ENCODE measurements at regions not wholly inside any gene's neighbourhood (a gene's known extent, or its start where the extent isn't known, plus 50 kb on each side); places are given as distances from the start of the nearest gene placed in this dataset.
"Not testable (repeated sequence)": the region's sequence is repeated elsewhere in the genome, so short reads cannot be mapped to it uniquely, and the experiment has no call there.

DNA sequence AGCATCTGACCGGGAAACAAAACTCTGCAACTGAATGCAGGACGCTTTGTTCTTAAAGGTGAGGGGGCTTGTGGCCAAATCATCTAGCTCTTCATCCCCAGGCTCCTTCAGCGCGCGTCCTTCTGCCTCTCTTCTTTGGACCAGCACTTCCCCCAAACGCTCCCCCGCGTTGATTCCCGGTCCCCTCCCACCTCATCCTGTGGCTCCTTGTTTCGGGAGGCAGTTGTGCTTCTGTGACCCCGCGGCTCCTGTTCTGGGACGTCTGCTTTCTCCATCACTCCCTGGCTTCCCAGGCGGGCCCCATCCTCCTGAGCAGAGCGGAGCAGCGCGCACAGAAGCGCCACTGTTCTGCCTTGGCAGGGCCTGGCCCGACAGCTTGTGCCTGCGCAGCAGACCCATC is 109.7 kb upstream of the ZNG1E start:
- in situ Hi-C loops (cut with HindIII; ENCODE audit: low pct_ligation_motif_present, low pct_unique_long_range_greater_than_20kb, low sequenced_read_pairs); DNase-seq: not testable (repeated sequence)

GRCh38 chr9:65519018-65519417 is 156.7 kb upstream of the ZNG1E start:
- in situ Hi-C loops (cut with HindIII; ENCODE audit: low pct_ligation_motif_present, low pct_unique_long_range_greater_than_20kb, low sequenced_read_pairs); DNase-seq: not testable (repeated sequence)

DNA sequence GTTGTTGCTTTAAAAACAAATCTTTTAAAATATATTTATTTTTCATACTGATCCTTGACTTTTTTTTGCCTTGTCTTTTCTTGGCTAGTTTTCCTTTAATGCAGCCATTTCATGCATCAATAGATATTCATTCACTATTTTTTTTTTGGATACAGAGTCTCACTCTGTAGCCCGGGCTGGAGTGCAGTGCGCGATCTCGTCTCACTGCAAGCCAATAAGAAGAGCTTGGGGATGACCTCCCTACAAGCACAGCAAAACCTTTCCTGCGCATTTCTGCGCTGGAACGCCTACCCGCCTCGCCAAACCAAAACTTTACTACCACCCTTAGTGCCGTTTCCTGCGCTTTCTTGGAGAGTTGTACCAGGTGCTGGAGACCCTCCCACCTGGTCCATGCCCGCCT is 161.3 kb upstream of the ZNG1E start:
- DNase-seq; in situ Hi-C loops (cut with HindIII; ENCODE audit: low pct_ligation_motif_present, low pct_unique_long_range_greater_than_20kb, low sequenced_read_pairs): not testable (repeated sequence)

- DNase-seq; in situ Hi-C loops (cut with HindIII; ENCODE audit: low pct_ligation_motif_present, low pct_unique_long_range_greater_than_20kb, low sequenced_read_pairs): not testable (repeated sequence)
Measured at GRCh38 chr9:65507897-65508296, 167.8 kb upstream of the ZNG1E start.

- in situ Hi-C loops (cut with HindIII; ENCODE audit: low pct_ligation_motif_present, low pct_unique_long_range_greater_than_20kb, low sequenced_read_pairs); DNase-seq: not testable (repeated sequence)
Measured at GRCh38 chr9:65504686-65505085, 171.0 kb upstream of the ZNG1E start.

DNA sequence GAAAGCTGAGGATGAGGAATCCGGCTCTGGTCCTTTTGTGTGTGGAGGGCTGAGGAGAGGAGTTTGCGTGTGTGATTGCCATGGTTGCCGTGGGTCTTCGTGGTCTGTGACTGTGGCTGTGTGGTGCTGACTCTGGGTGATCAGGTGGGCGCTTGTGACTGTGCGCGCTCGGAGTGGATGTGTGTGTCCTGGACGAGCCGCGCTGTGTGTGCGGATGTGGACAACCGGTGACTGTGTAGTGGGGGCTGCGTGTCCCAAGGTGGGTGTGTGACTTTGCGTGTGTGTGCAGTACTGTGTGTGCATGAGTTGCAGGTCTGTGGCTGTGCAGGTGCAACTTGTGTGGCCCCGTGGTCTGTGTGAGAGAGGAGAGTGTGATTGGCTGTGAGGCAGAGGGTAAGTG is 172.0 kb upstream of the ZNG1E start:
- in situ Hi-C loops (cut with HindIII; ENCODE audit: low pct_ligation_motif_present, low pct_unique_long_range_greater_than_20kb, low sequenced_read_pairs); DNase-seq: not testable (repeated sequence)

GRCh38 chr9:65482890-65483289 is 192.8 kb upstream of the ZNG1E start:
- DNase-seq; in situ Hi-C loops (cut with HindIII; ENCODE audit: low pct_ligation_motif_present, low pct_unique_long_range_greater_than_20kb, low sequenced_read_pairs): not testable (repeated sequence)

DNA sequence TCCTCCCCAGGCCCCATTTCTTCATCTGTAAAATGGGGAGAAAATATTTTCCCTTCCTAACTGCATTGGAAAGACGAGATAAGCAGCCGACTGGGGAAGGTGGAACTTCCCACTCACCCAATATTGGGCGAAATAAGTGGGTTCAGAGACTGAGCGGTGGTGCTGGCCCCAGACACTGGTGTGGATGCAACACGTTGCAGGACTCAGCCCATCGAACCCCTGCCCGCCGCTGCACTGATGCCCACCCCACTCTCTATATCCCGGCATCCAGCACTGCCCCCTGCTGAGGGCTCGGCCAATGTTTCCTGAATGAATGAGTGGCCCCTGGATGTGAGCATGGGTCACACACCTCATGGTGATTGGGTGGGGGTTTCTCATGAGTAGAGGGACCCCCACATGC is 194.4 kb upstream of the ZNG1E start:
- in situ Hi-C loops (cut with HindIII; ENCODE audit: low pct_ligation_motif_present, low pct_unique_long_range_greater_than_20kb, low sequenced_read_pairs); DNase-seq: not testable (repeated sequence)

DNA sequence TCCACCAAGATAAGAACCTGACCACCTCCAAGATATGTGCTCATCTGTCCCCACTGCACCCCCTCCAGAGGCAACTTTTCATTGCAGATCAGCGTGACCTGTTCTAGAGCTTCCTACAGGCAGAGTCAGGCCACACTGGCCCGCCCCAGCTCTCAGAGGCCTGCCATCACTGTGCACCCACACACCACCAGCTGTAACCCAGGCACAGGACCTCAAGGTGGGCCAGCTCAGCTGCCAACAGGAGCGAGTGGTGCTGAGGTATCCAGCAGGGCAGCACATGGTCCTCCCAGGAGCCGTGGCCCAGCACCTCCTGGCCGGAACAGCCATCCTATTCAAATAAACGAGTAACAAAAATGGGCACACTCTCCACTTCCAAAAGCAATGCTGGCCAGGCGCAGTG is 189.9 kb upstream of the FOXD4L5 start:
- DNase-seq; in situ Hi-C loops (cut with HindIII; ENCODE audit: low pct_ligation_motif_present, low pct_unique_long_range_greater_than_20kb, low sequenced_read_pairs): not testable (repeated sequence)

DNA sequence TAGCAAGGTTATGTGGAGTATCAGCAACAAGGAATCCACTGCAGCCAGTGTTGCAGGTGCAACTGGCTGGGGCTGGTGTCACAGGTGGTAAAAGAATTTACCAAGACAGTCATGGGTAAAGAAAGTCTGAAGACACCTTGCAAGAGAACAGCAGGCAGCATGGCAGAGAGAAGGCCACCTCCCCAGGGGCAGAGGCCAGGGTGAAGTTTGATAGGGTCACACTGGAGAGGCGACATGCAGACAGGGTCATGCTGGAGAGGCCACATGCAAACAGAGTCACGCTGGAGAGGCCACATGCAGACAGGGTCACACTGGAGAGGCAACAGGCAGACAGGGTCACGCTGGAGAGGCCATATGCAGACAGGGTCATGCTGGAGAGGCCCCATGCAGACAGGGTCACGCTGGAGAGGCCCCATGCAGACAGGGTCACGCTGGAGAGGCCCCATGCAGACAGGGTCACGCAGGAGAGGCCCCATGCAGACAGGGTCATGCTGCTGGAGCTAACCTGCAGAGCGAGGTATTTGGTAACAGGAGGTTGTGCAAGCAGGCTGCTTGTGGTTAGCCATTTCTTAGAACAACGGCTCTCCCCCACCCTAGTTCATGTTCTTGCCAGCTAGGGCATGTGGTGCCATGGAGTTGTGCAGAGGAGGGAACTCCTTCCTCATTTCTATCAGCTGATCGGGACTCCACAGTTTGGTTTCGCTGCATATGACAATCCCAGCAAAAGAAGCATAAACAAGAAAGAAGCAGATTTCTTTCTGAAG is 188.2 kb upstream of the FOXD4L5 start:
- in situ Hi-C loops (cut with HindIII; ENCODE audit: low pct_ligation_motif_present, low pct_unique_long_range_greater_than_20kb, low sequenced_read_pairs); DNase-seq: not testable (repeated sequence)

GRCh38 chr9:65471106-65471505 is 186.1 kb upstream of the FOXD4L5 start:
- DNase-seq; in situ Hi-C loops (cut with HindIII; ENCODE audit: low pct_ligation_motif_present, low pct_unique_long_range_greater_than_20kb, low sequenced_read_pairs): not testable (repeated sequence)

DNA sequence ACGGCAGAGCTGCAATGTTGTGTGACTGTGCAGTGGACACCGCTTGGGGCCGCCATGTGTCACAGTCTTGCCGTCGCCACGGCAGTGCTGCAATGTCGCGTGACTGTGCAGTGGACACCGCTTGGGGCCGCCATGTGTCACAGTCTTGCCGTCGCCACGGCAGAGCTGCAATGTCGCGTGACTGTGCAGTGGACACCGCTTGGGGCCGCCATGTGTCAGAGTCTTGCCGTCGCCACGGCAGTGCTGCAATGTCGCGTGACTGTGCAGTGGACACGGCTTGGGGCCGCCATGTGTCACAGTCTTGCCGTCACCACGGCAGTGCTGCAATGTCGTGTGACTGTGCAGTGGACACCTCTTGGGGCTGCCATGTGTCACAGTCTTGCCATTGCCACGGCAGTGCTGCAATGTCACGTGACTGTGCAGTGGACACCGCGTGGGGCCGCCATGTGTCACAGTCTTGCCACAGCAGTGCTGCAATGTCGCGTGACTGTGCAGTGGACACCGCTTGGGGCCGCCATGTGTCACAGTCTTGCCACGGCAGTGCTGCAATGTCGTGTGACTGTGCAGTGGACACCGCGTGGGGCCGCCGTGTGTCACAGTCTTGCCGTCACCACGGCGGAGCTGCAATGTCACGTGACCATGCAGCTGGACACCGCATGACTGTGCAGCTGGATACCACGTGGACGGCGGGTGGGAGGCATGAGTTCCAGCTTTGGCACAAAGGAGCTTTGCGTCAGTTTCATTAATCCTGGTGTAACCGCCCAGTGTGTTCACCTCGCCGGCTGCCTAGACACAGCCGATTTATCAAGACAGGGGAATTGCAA is 182.1 kb upstream of the FOXD4L5 start:
- in situ Hi-C loops (cut with HindIII; ENCODE audit: low pct_ligation_motif_present, low pct_unique_long_range_greater_than_20kb, low sequenced_read_pairs); DNase-seq: not testable (repeated sequence)

- in situ Hi-C loops (cut with HindIII; ENCODE audit: low pct_ligation_motif_present, low pct_unique_long_range_greater_than_20kb, low sequenced_read_pairs); DNase-seq: not testable (repeated sequence)
Measured at GRCh38 chr9:65465246-65465895, 180.4 kb upstream of the FOXD4L5 start.

DNA sequence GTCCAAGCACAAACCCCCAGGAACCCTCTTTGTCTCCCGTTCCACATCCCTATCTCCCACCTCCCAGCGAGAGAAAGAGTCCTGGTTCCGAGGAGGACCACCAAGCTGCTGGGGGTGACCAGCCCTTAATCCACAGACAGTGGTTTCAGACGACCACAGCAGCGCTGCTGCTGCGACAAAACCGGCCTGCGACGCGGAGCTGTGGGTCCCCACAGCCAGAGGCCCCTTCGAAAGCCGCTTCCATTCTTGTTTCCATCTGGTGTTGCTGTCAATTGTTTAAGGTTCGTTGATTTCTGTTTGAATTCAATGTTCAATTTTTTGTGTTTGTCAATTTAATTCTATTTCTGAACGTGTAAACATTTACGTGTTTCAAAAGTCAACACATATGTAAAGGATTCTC is 177.5 kb upstream of the FOXD4L5 start:
- in situ Hi-C loops (cut with HindIII; ENCODE audit: low pct_ligation_motif_present, low pct_unique_long_range_greater_than_20kb, low sequenced_read_pairs); DNase-seq: not testable (repeated sequence)

DNA sequence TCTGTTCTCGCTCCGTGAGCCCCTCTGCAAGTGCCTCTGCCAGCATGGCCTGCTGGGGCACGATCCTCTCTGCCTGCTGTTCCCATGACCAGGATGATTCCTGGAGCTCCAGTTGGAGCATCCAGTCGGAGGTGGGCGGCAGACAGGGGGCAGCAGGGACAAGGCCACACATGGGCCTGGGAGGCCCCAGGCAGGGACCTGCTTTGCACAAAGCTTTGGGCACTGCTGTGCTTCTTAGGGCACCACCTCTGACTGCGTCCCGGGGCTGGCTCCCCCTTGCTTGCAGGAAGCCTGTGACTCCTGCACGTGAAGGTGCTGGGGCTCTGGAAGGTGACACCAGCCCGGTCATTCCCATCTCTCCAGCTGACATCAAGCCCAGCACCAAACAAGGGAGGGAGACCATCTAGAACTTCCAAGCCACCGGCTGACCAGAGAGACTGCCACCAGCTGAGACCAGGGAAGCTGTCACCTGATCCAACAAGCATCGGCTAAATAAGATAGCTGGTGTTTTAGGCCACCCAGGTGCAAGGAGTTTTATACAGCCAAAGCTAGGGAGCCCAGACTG is 174.8 kb upstream of the FOXD4L5 start:
- in situ Hi-C loops (cut with HindIII; ENCODE audit: low pct_ligation_motif_present, low pct_unique_long_range_greater_than_20kb, low sequenced_read_pairs): no loop called here

DNA sequence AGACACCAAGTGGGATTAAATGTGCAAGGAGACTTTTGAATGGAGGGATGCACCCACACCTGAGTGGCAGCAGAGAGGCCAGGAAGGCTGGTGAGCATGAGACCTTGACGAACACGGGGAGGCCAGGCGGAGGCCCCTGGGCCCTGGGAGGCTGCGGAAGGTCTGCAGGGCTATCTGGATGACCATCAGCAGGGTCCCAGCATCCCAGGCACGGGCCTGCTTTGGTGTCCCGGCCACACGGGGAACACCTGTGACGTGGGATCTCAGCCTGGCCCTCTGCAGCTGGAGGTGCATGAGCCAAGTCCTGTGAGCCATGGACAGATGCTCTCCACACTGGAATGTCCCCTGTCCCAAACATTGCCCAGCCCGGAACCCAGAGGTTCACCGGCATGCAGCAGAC is 174.0 kb upstream of the FOXD4L5 start:
- in situ Hi-C loops (cut with HindIII; ENCODE audit: low pct_ligation_motif_present, low pct_unique_long_range_greater_than_20kb, low sequenced_read_pairs): no loop called here
- DNase-seq: no peak

More for the DNA sequence above, 174.8 kb upstream of the FOXD4L5 start:
- no peak for DNase-seq

DNA sequence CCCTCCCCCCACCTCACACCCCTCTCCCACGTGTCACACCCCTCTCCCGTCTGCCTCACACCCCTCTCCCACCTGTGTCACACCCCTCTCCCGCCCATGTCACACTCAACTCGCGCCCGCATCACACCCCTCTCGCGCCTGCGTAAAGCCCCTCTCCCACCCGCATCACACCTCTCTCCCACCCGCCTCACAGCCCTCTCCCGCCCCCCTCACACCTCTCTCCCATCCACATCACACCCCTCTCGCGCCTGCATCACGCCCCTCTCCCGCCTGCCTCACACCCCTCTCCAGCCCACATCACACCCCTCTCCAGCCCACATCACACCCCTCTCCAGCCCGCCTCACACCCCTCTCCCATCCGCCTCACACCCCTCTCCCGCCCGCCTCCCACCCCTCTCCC is 173.5 kb upstream of the FOXD4L5 start:
- no peak for DNase-seq
- in situ Hi-C loops (cut with HindIII; ENCODE audit: low pct_ligation_motif_present, low pct_unique_long_range_greater_than_20kb, low sequenced_read_pairs): no loop called here

DNA sequence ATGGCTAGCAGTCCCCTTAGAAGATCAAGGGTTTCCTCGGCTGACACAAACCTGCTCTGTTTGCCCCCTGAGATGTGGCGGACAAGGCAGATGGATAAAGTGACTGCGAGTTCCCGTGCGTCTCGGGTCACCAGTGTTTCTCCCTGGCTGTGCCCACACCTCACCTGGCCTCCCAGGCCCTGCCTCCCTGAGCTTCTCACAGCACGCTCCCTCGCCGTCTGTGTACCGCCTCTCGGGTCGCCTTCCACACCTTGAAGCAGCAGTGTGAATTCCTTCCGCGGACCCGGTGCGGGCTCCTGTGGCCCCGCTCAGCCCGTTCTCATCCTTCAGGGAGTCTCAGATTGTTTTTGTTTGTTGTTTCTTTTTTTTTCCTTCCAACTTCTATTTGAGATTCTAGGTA is 172.0 kb upstream of the FOXD4L5 start:
- in situ Hi-C loops (cut with HindIII; ENCODE audit: low pct_ligation_motif_present, low pct_unique_long_range_greater_than_20kb, low sequenced_read_pairs); DNase-seq: not testable (repeated sequence)

Measured in ACHN (cell line).